NB4 (cell line): ENCODE measurements at regions not wholly inside any gene's neighbourhood (a gene's known extent, or its start where the extent isn't known, plus 50 kb on each side); places are given as distances from the start of the nearest gene placed in this dataset.

Experiments used
- DNase-seq: peaks from one replicate; pipeline ENCODE4 v3.0.0; 2010; ENCODE audit warnings: low read depth
- H3K4me3 ChIP-seq: one replicate; pipeline ENCODE4 v1.5.1; 2011; ENCODE audit warnings: mild to moderate bottlenecking, low read depth, low read length, moderate library complexity
- MYC ChIP-seq: IDR thresholded peaks from 2 replicates; pipeline ENCODE4 v1.6.1; 2011; ENCODE audit warnings: low read depth, low read length
- POLR2A ChIP-seq: IDR thresholded peaks from 2 replicates; pipeline ENCODE4 v1.6.1; 2011; ENCODE audit warnings: mild to moderate bottlenecking; ENCODE audit not compliant: insufficient read length; ENCODE audit errors: extremely low read depth
- TF ChIP-seq, protein P1 (sequence below): IDR thresholded peaks from 2 replicates; pipeline ENCODE4 v1.6.1; 2011; ENCODE audit warnings: low read depth, low read length
- TF ChIP-seq, protein P2 (sequence below): IDR thresholded peaks from one replicate; pipeline ENCODE4 v1.5.1; 2012; ENCODE audit warnings: low read depth, low read length

DNA sequence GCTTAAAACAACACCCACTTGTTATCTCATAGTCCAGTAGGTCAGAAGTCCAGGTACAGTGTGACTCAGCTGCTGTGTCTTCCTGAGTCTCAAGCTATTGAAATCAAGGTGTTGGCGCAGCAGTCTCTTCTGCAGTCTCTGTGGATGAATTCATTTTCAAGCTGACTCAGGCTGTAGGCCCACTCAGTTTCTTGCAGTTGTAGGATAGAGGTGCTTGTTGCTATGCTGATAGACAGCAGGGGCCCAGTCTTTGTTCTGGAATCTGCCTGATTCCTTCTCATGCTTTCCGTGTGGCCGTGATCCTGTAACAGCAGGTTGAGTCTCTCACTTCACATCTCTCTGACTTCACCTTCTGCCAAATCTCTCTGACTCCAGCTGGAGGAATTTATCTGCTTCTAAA lies 400.4 kb upstream of the POM121L12 start:
- H3K4me3 ChIP-seq, result no peak overlapping the region
- no peak for DNase-seq
- TF ChIP-seq POLR2A (no peak), MYC (no peak)
- TF ChIP-seq, protein P1, sequence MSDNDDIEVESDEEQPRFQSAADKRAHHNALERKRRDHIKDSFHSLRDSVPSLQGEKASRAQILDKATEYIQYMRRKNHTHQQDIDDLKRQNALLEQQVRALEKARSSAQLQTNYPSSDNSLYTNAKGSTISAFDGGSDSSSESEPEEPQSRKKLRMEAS, result no peak
- TF ChIP-seq, protein P2, sequence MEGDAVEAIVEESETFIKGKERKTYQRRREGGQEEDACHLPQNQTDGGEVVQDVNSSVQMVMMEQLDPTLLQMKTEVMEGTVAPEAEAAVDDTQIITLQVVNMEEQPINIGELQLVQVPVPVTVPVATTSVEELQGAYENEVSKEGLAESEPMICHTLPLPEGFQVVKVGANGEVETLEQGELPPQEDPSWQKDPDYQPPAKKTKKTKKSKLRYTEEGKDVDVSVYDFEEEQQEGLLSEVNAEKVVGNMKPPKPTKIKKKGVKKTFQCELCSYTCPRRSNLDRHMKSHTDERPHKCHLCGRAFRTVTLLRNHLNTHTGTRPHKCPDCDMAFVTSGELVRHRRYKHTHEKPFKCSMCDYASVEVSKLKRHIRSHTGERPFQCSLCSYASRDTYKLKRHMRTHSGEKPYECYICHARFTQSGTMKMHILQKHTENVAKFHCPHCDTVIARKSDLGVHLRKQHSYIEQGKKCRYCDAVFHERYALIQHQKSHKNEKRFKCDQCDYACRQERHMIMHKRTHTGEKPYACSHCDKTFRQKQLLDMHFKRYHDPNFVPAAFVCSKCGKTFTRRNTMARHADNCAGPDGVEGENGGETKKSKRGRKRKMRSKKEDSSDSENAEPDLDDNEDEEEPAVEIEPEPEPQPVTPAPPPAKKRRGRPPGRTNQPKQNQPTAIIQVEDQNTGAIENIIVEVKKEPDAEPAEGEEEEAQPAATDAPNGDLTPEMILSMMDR, result no peak

DNA sequence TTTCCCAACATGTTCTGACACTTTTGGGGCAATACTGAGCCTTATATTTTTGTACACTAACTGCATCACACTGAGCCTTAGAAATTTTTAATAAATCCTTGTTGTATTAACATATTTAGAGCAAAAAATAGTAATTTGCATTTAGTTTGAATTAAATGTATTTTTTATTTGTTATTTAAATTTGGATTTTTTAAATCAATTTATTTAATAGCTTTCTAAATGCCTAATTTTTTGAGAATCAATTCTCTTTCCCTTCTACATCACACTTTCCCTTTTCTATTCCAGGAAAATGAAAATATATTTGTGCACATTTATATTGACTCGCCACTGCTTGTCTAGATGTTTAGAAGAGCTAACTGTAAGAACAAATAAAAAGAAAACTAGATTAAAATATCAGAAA lies 414.6 kb upstream of the POM121L12 start:
- no peak for DNase-seq
- TF ChIP-seq, protein P2, result no peak
- no peak for TF ChIP-seq POLR2A
- TF ChIP-seq, protein P1, result no peak
- no peak for TF ChIP-seq MYC
- no peak overlapping the region for H3K4me3 ChIP-seq

DNA sequence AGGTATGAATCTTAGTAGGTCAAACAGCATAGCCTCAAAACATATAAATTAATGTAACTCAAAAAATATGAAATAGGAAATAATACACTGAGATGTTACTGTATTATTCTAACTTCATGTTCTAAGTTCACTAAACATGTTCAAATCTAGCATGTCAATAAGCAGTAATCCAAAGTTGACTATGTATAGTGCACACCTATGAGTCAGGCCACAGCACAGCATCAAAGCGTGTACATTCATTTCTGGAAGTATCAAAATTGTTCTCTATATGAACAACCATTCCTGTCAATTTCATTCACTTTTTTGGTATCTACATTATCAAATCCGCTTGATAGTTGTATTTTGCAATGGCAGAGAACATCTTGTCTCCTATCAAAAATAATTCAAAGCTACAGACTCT lies 418.9 kb upstream of the POM121L12 start:
- TF ChIP-seq, protein P1, result no peak
- TF ChIP-seq, protein P2, result no peak
- TF ChIP-seq MYC (no peak), POLR2A (no peak)
- no peak for DNase-seq

DNA sequence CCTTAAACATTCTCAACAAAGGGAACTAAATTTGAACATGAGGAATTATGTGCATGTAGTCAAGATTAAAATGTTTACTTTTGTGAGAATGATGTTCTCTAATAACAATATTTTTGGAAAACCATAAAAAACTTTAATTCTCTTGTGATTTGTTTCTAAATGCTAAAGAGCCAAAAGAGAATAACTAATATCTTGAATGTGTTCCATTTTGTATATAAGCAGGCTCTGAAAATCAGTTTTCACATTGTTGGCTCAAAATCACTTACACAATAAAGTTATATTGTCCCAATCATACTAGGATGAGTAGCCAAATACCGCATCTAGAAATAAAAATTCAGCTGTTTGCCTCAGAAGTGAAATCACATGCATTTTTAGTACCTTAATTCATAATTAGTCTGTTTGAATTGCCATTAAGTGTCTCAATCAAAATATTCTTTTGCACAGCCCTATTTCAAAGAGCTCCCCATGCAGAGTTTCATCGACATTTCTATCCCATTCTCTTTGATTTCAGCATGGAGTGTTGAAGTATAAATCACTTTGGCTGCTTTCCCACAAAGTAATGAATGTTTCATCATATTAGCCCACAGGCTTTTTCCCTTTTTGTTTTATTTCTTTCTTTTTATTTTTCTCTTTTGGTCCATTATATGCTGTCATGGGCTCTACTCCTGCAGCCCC lies 420.3 kb upstream of the POM121L12 start:
- no peak for DNase-seq
- no peak overlapping the region for H3K4me3 ChIP-seq
- TF ChIP-seq POLR2A (no peak), MYC (no peak)
- TF ChIP-seq, protein P2, result no peak
- TF ChIP-seq, protein P1, result no peak

More for the DNA sequence above, 418.9 kb upstream of the POM121L12 start:
- no peak overlapping the region for H3K4me3 ChIP-seq

DNA sequence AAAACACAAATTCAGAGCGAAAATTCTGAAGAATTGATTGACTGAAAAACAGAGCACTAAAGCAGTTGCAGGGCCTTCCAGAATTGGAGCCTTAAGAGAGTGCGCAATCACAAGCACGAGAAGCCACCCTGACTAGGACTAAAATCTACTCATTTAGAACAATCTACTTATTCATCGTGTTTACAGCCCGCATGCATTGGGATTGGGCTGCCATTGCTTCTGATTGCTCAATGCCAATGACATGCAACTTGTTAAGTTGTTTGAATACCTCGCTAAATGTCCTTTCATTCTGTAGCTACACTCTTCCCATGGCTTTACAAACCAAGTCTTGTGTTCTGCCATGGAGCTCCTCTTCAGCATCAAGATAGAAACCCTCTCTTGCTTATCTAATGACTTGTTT lies 425.9 kb upstream of the POM121L12 start:
- no peak overlapping the region for H3K4me3 ChIP-seq
- TF ChIP-seq, protein P2, result no peak
- TF ChIP-seq, protein P1, result no peak
- TF ChIP-seq POLR2A (no peak), MYC (no peak)

More for the DNA sequence above, 425.9 kb upstream of the POM121L12 start:
- no peak for DNase-seq
